Neural progenitor cell (in vitro differentiated cells): ENCODE measurements at regions not wholly inside any gene's neighbourhood (a gene's known extent, or its start where the extent isn't known, plus 50 kb on each side); places are given as distances from the start of the nearest gene placed in this dataset.

Source experiments
- CTCF ChIP-seq: fragments of 200-600 bp; sonication (generic); IDR thresholded peaks from 2 replicates; pipeline ENCODE4 v1.5.1; 2017; ENCODE audit warnings: antibody characterized with exemption, mild to moderate bottlenecking
- EZH2 ChIP-seq: fragments of 200-600 bp; sonication (generic); IDR thresholded peaks from 2 replicates; pipeline ENCODE4 v1.6.1; 2017; ENCODE audit warnings: antibody characterized with exemption, mild to moderate bottlenecking, moderate library complexity
- EZH2phosphoT487 ChIP-seq: fragments of 200-600 bp; sonication (generic); IDR thresholded peaks from 2 replicates; pipeline ENCODE4 v1.6.1; 2017; ENCODE audit warnings: antibody characterized with exemption

GRCh38 chr3:118262800-118263402 lies 771.7 kb downstream of the IGSF11 start:
- TF ChIP-seq CTCF (no peak), EZH2phosphoT487 (no peak), EZH2 (no peak)
